SK-N-SH (cell line): ENCODE measurements at regions not wholly inside any gene's neighbourhood (a gene's known extent, or its start where the extent isn't known, plus 50 kb on each side); places are given as distances from the start of the nearest gene placed in this dataset.
"Not testable (repeated sequence)": the region's sequence is repeated elsewhere in the genome, so short reads cannot be mapped to it uniquely, and the experiment has no call there.

Experiments
- CTCF ChIA-PET: fragments of 300-600, 350-600 bp; formaldehyde crosslinking; extraction: SDS; loops from one replicate; lab custom pipeline; 2021; lab: Yijun Ruan, JAX
- POLR2A ChIA-PET: fragments of 350-600 bp; sonication (Branson Sonifier 250); formaldehyde crosslinking; extraction: SDS; loops from one replicate; lab custom pipeline; 2020; ENCODE audit warnings: antibody characterized with exemption, inconsistent platforms; lab: Yijun Ruan, JAX
- DNase-seq: peaks from one replicate; pipeline ENCODE4 v3.0.0; 2012
- H2AFZ ChIP-seq: fragments of 200-600 bp; sonication (generic); 2 replicates; pipeline ENCODE4 v1.8.1; 2016; ENCODE audit warnings: antibody characterized with exemption, mild to moderate bottlenecking, low read depth
- H3F3A ChIP-seq: fragments of 200-600 bp; sonication (generic); replicated peaks from 2 replicates; pipeline ENCODE3; 2016; ENCODE audit warnings: antibody characterized with exemption, mild to moderate bottlenecking; ENCODE audit not compliant: insufficient read depth
- H3K27ac ChIP-seq, 2 experiments: fragments of 200-500 bp in 1 of 2; fragments of 200-600 bp in 1 of 2; sonication (Bioruptor generic) in 1 of 2; sonication (generic), shearing (Covaris generic) in 1 of 2; 2 replicates each; pipeline versions ENCODE4 v1.5.1 to v1.6.1; 2014 to 2016; ENCODE audit warnings: low read depth in 2 of 2, inconsistent platforms in 1 of 2, low read length in 1 of 2, mild to moderate bottlenecking in 1 of 2, mixed read lengths in 1 of 2
- H3K27me3 ChIP-seq: fragments of 200-600 bp; sonication (generic), shearing (Covaris generic); 2 replicates; pipeline ENCODE4 v1.6.1; 2016; ENCODE audit warnings: mixed run types; ENCODE audit not compliant: insufficient read depth
- H3K36me3 ChIP-seq, 2 experiments: fragments of 200-500 bp in 1 of 2; fragments of 200-600 bp in 1 of 2; sonication (Bioruptor generic) in 1 of 2; sonication (generic) in 1 of 2; replicated peaks in 1 of 2; 2 replicates each; pipeline versions ENCODE3 to v1.5.1; 2014 to 2016; ENCODE audit warnings: low read length in 1 of 2, mild to moderate bottlenecking in 1 of 2; ENCODE audit not compliant: insufficient read depth in 2 of 2, control insufficient read depth in 1 of 2
- H3K4me1 ChIP-seq, 2 experiments: fragments of 200-500 bp in 1 of 2; fragments of 200-600 bp in 1 of 2; sonication (Bioruptor generic) in 1 of 2; sonication (generic), shearing (Covaris generic) in 1 of 2; 2 replicates each; pipeline versions ENCODE4 v1.5.1 to v1.6.1; 2014 to 2016; ENCODE audit warnings: low read depth in 1 of 2, low read length in 1 of 2, mixed run types in 1 of 2; ENCODE audit not compliant: insufficient read depth in 2 of 2, control insufficient read depth in 1 of 2
- H3K4me2 ChIP-seq: fragments of 200-600 bp; sonication (generic), shearing (Covaris generic); 2 replicates; pipeline ENCODE4 v1.6.1; 2017; ENCODE audit warnings: mixed run types
- H3K4me3 ChIP-seq, 2 experiments: fragments of 200-500 bp in 1 of 2; fragments of 200-600 bp in 1 of 2; sonication (Bioruptor generic) in 1 of 2; sonication (generic), shearing (Covaris generic) in 1 of 2; 2 replicates each; pipeline versions ENCODE4 v1.5.1 to v1.8.1; 2014 to 2016; ENCODE audit warnings: low read depth in 2 of 2, inconsistent platforms in 1 of 2, low read length in 1 of 2, mild to moderate bottlenecking in 1 of 2, mixed read lengths in 1 of 2, moderate library complexity in 1 of 2
- H3K79me2 ChIP-seq: fragments of 200-600 bp; sonication (generic); 2 replicates; pipeline ENCODE4 v1.8.1; 2017; ENCODE audit warnings: mild to moderate bottlenecking; ENCODE audit not compliant: insufficient read depth
- H3K9ac ChIP-seq: fragments of 200-600 bp; sonication (generic); 2 replicates; pipeline ENCODE4 v1.6.1; 2017; ENCODE audit warnings: mixed run types
- H3K9me2 ChIP-seq: fragments of 200-600 bp; sonication (generic); 2 replicates; pipeline ENCODE4 v1.6.1; 2017; ENCODE audit warnings: mixed run types
- H3K9me3 ChIP-seq: fragments of 200-600 bp; sonication (generic); 2 replicates; pipeline ENCODE4 v1.6.1; 2017; ENCODE audit warnings: mixed run types, mild to moderate bottlenecking, moderate library complexity
- H4K20me1 ChIP-seq: fragments of 200-600 bp; sonication (generic); 2 replicates; pipeline ENCODE4 v1.6.1; 2017; ENCODE audit warnings: mild to moderate bottlenecking, mixed run types; ENCODE audit not compliant: insufficient read depth
- CHD2 ChIP-seq: fragments of 150-350 bp; IDR thresholded peaks from 2 replicates; pipeline ENCODE4 v1.6.1; 2018; ENCODE audit warnings: low read length; ENCODE audit not compliant: partially characterized antibody
- EZH2phosphoT487 ChIP-seq: fragments of 200-600 bp; sonication (generic); IDR thresholded peaks from 2 replicates; pipeline ENCODE4 v1.6.1; 2017; ENCODE audit warnings: low read depth, mixed run types, mild to moderate bottlenecking, antibody characterized with exemption, moderate library complexity, borderline replicate concordance
- FOSL2 ChIP-seq: IDR thresholded peaks from 2 replicates; pipeline ENCODE4 v1.4.0; 2012; ENCODE audit warnings: low read depth, mild to moderate bottlenecking, moderate library complexity, borderline replicate concordance
- FOXM1 ChIP-seq: IDR thresholded peaks from 2 replicates; pipeline ENCODE4 v1.4.0; 2012; ENCODE audit warnings: low read depth, mild to moderate bottlenecking
- GATA2 ChIP-seq: sonication (generic); formaldehyde crosslinking; IDR thresholded peaks from 2 replicates; pipeline ENCODE4 v1.5.0; 2020; ENCODE audit warnings: mild to moderate bottlenecking, missing genetic modification reagents
- IRF3 ChIP-seq: fragments of 150-350 bp; IDR thresholded peaks from 2 replicates; pipeline ENCODE4 v1.6.1; 2016; ENCODE audit warnings: mild to moderate bottlenecking, low read depth, low read length
- JUND ChIP-seq: IDR thresholded peaks from 2 replicates; pipeline ENCODE4 v1.4.0; 2012
- NFIC ChIP-seq: IDR thresholded peaks from 2 replicates; pipeline ENCODE4 v1.4.0; 2012; ENCODE audit warnings: borderline replicate concordance
- RAD21 ChIP-seq: IDR thresholded peaks from 2 replicates; pipeline ENCODE4 v1.6.1; 2012; ENCODE audit warnings: mild to moderate bottlenecking, low read length
- REST ChIP-seq: IDR thresholded peaks from 2 replicates; pipeline ENCODE4 v1.6.1; 2012; ENCODE audit warnings: mild to moderate bottlenecking, low read depth, low read length, moderate library complexity
- SIN3A ChIP-seq: IDR thresholded peaks from 2 replicates; pipeline ENCODE4 v1.6.1; 2012; ENCODE audit warnings: low read depth, mild to moderate bottlenecking, low read length, moderate library complexity, borderline replicate concordance
- SMC3 ChIP-seq: IDR thresholded peaks from 2 replicates; pipeline ENCODE4 v1.6.1; 2012; ENCODE audit warnings: low read depth, low read length, improper control_type of control experiment
- TEAD4 ChIP-seq: IDR thresholded peaks from 2 replicates; pipeline ENCODE4 v1.4.0; 2012; ENCODE audit warnings: mild to moderate bottlenecking, borderline replicate concordance; ENCODE audit not compliant: insufficient read depth
- USF1 ChIP-seq: IDR thresholded peaks from 2 replicates; pipeline ENCODE4 v1.4.0; 2012; ENCODE audit warnings: low read depth, borderline replicate concordance
- WGBS: methylation state at CpG from one replicate; pipeline ENCODE4 v1.1.6; 2017; ENCODE audit warnings: low lambda C conversion rate; 5-methylcytosine and 5-hydroxymethylcytosine counted together

DNA sequence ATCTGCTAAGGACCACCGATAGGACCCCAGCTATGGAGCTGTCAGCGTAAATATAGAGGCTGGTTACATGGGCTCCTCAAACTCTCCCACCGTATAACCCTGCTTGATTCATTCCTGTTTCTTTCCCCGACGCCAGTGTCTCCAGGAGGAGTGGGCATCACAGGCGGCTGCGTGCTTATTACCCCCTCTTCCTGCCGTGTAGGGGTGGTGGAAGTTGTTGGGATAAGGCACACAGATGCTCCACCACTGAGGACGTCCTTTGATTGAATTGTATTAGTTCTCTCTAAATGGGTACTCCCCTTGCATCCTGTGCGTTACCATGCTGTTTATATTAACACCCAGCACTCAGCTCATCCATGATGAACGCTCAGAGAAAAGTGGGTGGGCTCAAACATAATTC, 104.6 kb downstream of the ZBTB18 start:
- H3K27ac ChIP-seq, result no peak overlapping the region
- H3K4me1 ChIP-seq, result peaks cover 0 to 4% of the 10 kb centered on the region in 2 experiments; a peak in 1 of 4 replicates
- H3K9me3 ChIP-seq, result no peaks in the 10 kb centered on the region
- no peaks in the 10 kb centered on the region for H4K20me1 ChIP-seq
- ChIA-PET CTCF (no interaction called here), POLR2A (no interaction called here)
- H3K79me2 ChIP-seq, result no peaks in the 10 kb centered on the region
- H3F3A ChIP-seq, result no peaks in the 10 kb centered on the region
- no peaks in the 10 kb centered on the region for H3K9me2 ChIP-seq
- no peaks in the 10 kb centered on the region for H3K36me3 ChIP-seq
- no peaks in the 10 kb centered on the region for H3K27me3 ChIP-seq
- no peak overlapping the region for H3K9ac ChIP-seq
- peak; percentile 17 for DNase-seq
- H3K4me3 ChIP-seq, result no peak overlapping the region
- no peak overlapping the region for H3K4me2 ChIP-seq
- 91% methylated on average over 11 of the region's 11 CpGs for WGBS
- H2AFZ ChIP-seq, result no peak overlapping the region
- no peak for TF ChIP-seq JUND
- TF ChIP-seq RAD21, result no peak
- no peak for TF ChIP-seq NFIC
- no peak for TF ChIP-seq SMC3
- no peak for TF ChIP-seq IRF3
- TF ChIP-seq FOXM1, result no peak
- no peak for TF ChIP-seq FOSL2
- TF ChIP-seq TEAD4, result no peak
- no peak for TF ChIP-seq USF1
- TF ChIP-seq SIN3A, result no peak
- no peak for TF ChIP-seq GATA2 (CRISPR knock-in tag)
- no peak for TF ChIP-seq REST
- no peak for TF ChIP-seq CHD2
- TF ChIP-seq EZH2phosphoT487, result no peak

- H3K4me3 ChIP-seq, H4K20me1 ChIP-seq, H3K9me2 ChIP-seq, H3K27me3 ChIP-seq, H3K9ac ChIP-seq, H3K36me3 ChIP-seq, H2AFZ ChIP-seq, POLR2A ChIA-PET, H3K4me1 ChIP-seq, H3K79me2 ChIP-seq, H3K9me3 ChIP-seq, H3K27ac ChIP-seq, H3K4me2 ChIP-seq, DNase-seq, H3F3A ChIP-seq: not testable (repeated sequence)
- CTCF ChIA-PET, result interaction anchor here (0.6 kb wide), 2 partner anchors 9 to 58 kb away, joined by 3 read pairs; no protein-coding TSS in a partner anchor
Measured at GRCh38 chr1:244156617-244157016, 105.5 kb downstream of the ZBTB18 start.
